SK-N-SH (cell line): ENCODE measurements at regions not wholly inside any gene's neighbourhood (a gene's known extent, or its start where the extent isn't known, plus 50 kb on each side); places are given as distances from the start of the nearest gene placed in this dataset.
"Not testable (repeated sequence)": the region's sequence is repeated elsewhere in the genome, so short reads cannot be mapped to it uniquely, and the experiment has no call there.

Experiments
- CTCF ChIA-PET: fragments of 300-600, 350-600 bp; formaldehyde crosslinking; extraction: SDS; loops from one replicate; lab custom pipeline; 2021; lab: Yijun Ruan, JAX
- POLR2A ChIA-PET: fragments of 350-600 bp; sonication (Branson Sonifier 250); formaldehyde crosslinking; extraction: SDS; loops from one replicate; lab custom pipeline; 2020; ENCODE audit warnings: antibody characterized with exemption, inconsistent platforms; lab: Yijun Ruan, JAX
- DNase-seq: peaks from one replicate; pipeline ENCODE4 v3.0.0; 2012
- H2AFZ ChIP-seq: fragments of 200-600 bp; sonication (generic); 2 replicates; pipeline ENCODE4 v1.8.1; 2016; ENCODE audit warnings: antibody characterized with exemption, mild to moderate bottlenecking, low read depth
- H3F3A ChIP-seq: fragments of 200-600 bp; sonication (generic); replicated peaks from 2 replicates; pipeline ENCODE3; 2016; ENCODE audit warnings: antibody characterized with exemption, mild to moderate bottlenecking; ENCODE audit not compliant: insufficient read depth
- H3K27ac ChIP-seq, 2 experiments: fragments of 200-500 bp in 1 of 2; fragments of 200-600 bp in 1 of 2; sonication (Bioruptor generic) in 1 of 2; sonication (generic), shearing (Covaris generic) in 1 of 2; 2 replicates each; pipeline versions ENCODE4 v1.5.1 to v1.6.1; 2014 to 2016; ENCODE audit warnings: low read depth in 2 of 2, inconsistent platforms in 1 of 2, low read length in 1 of 2, mild to moderate bottlenecking in 1 of 2, mixed read lengths in 1 of 2
- H3K27me3 ChIP-seq: fragments of 200-600 bp; sonication (generic), shearing (Covaris generic); 2 replicates; pipeline ENCODE4 v1.6.1; 2016; ENCODE audit warnings: mixed run types; ENCODE audit not compliant: insufficient read depth
- H3K36me3 ChIP-seq, 2 experiments: fragments of 200-500 bp in 1 of 2; fragments of 200-600 bp in 1 of 2; sonication (Bioruptor generic) in 1 of 2; sonication (generic) in 1 of 2; replicated peaks in 1 of 2; 2 replicates each; pipeline versions ENCODE3 to v1.5.1; 2014 to 2016; ENCODE audit warnings: low read length in 1 of 2, mild to moderate bottlenecking in 1 of 2; ENCODE audit not compliant: insufficient read depth in 2 of 2, control insufficient read depth in 1 of 2
- H3K4me1 ChIP-seq, 2 experiments: fragments of 200-500 bp in 1 of 2; fragments of 200-600 bp in 1 of 2; sonication (Bioruptor generic) in 1 of 2; sonication (generic), shearing (Covaris generic) in 1 of 2; 2 replicates each; pipeline versions ENCODE4 v1.5.1 to v1.6.1; 2014 to 2016; ENCODE audit warnings: low read depth in 1 of 2, low read length in 1 of 2, mixed run types in 1 of 2; ENCODE audit not compliant: insufficient read depth in 2 of 2, control insufficient read depth in 1 of 2
- H3K4me2 ChIP-seq: fragments of 200-600 bp; sonication (generic), shearing (Covaris generic); 2 replicates; pipeline ENCODE4 v1.6.1; 2017; ENCODE audit warnings: mixed run types
- H3K4me3 ChIP-seq, 2 experiments: fragments of 200-500 bp in 1 of 2; fragments of 200-600 bp in 1 of 2; sonication (Bioruptor generic) in 1 of 2; sonication (generic), shearing (Covaris generic) in 1 of 2; 2 replicates each; pipeline versions ENCODE4 v1.5.1 to v1.8.1; 2014 to 2016; ENCODE audit warnings: low read depth in 2 of 2, inconsistent platforms in 1 of 2, low read length in 1 of 2, mild to moderate bottlenecking in 1 of 2, mixed read lengths in 1 of 2, moderate library complexity in 1 of 2
- H3K79me2 ChIP-seq: fragments of 200-600 bp; sonication (generic); 2 replicates; pipeline ENCODE4 v1.8.1; 2017; ENCODE audit warnings: mild to moderate bottlenecking; ENCODE audit not compliant: insufficient read depth
- H3K9ac ChIP-seq: fragments of 200-600 bp; sonication (generic); 2 replicates; pipeline ENCODE4 v1.6.1; 2017; ENCODE audit warnings: mixed run types
- H3K9me2 ChIP-seq: fragments of 200-600 bp; sonication (generic); 2 replicates; pipeline ENCODE4 v1.6.1; 2017; ENCODE audit warnings: mixed run types
- H3K9me3 ChIP-seq: fragments of 200-600 bp; sonication (generic); 2 replicates; pipeline ENCODE4 v1.6.1; 2017; ENCODE audit warnings: mixed run types, mild to moderate bottlenecking, moderate library complexity
- H4K20me1 ChIP-seq: fragments of 200-600 bp; sonication (generic); 2 replicates; pipeline ENCODE4 v1.6.1; 2017; ENCODE audit warnings: mild to moderate bottlenecking, mixed run types; ENCODE audit not compliant: insufficient read depth
- EZH2phosphoT487 ChIP-seq: fragments of 200-600 bp; sonication (generic); IDR thresholded peaks from 2 replicates; pipeline ENCODE4 v1.6.1; 2017; ENCODE audit warnings: low read depth, mixed run types, mild to moderate bottlenecking, antibody characterized with exemption, moderate library complexity, borderline replicate concordance
- FOXM1 ChIP-seq: IDR thresholded peaks from 2 replicates; pipeline ENCODE4 v1.4.0; 2012; ENCODE audit warnings: low read depth, mild to moderate bottlenecking
- GABPA ChIP-seq: IDR thresholded peaks from 2 replicates; pipeline ENCODE4 v1.4.0; 2012; ENCODE audit warnings: low read depth, mild to moderate bottlenecking
- JUND ChIP-seq: IDR thresholded peaks from 2 replicates; pipeline ENCODE4 v1.4.0; 2012
- MEF2A ChIP-seq: IDR thresholded peaks from 2 replicates; pipeline ENCODE4 v1.4.0; 2012; ENCODE audit warnings: low read depth, borderline replicate concordance
- MXI1 ChIP-seq: IDR thresholded peaks from 2 replicates; pipeline ENCODE4 v1.6.1; 2012; ENCODE audit warnings: mild to moderate bottlenecking, low read depth, low read length, improper control_type of control experiment
- NRF1 ChIP-seq: IDR thresholded peaks from 2 replicates; pipeline ENCODE4 v1.6.1; 2012; ENCODE audit warnings: low read depth, mild to moderate bottlenecking, low read length
- RAD21 ChIP-seq: IDR thresholded peaks from 2 replicates; pipeline ENCODE4 v1.6.1; 2012; ENCODE audit warnings: mild to moderate bottlenecking, low read length
- RFX5 ChIP-seq: IDR thresholded peaks from 2 replicates; pipeline ENCODE4 v1.6.1; 2012; ENCODE audit warnings: mild to moderate bottlenecking, improper control_type of control experiment, low read length
- RXRA ChIP-seq: IDR thresholded peaks from 2 replicates; pipeline ENCODE4 v1.4.0; 2012; ENCODE audit warnings: low read depth, mild to moderate bottlenecking, borderline replicate concordance
- SMC3 ChIP-seq: IDR thresholded peaks from 2 replicates; pipeline ENCODE4 v1.6.1; 2012; ENCODE audit warnings: low read depth, low read length, improper control_type of control experiment
- TCF12 ChIP-seq: IDR thresholded peaks from 2 replicates; pipeline ENCODE4 v1.4.0; 2012
- TEAD4 ChIP-seq: IDR thresholded peaks from 2 replicates; pipeline ENCODE4 v1.4.0; 2012; ENCODE audit warnings: mild to moderate bottlenecking, borderline replicate concordance; ENCODE audit not compliant: insufficient read depth
- YY1 ChIP-seq: IDR thresholded peaks from 2 replicates; pipeline ENCODE4 v1.4.0; 2012; ENCODE audit warnings: low read depth, mild to moderate bottlenecking
- WGBS: methylation state at CpG from one replicate; pipeline ENCODE4 v1.1.6; 2017; ENCODE audit warnings: low lambda C conversion rate; 5-methylcytosine and 5-hydroxymethylcytosine counted together
- TF ChIP-seq, protein P1 (sequence below): IDR thresholded peaks from 2 replicates; pipeline ENCODE4 v1.4.0; 2012; ENCODE audit warnings: low read depth, borderline replicate concordance
- TF ChIP-seq, protein P2 (sequence below): fragments of 150-350 bp; IDR thresholded peaks from 2 replicates; pipeline ENCODE4 v1.6.1; 2016; ENCODE audit warnings: mild to moderate bottlenecking, low read depth, low read length
- TF ChIP-seq, protein P3 (sequence below): fragments of 150-350 bp; IDR thresholded peaks from 2 replicates; pipeline ENCODE4 v1.6.1; 2017; ENCODE audit warnings: antibody characterized with exemption, low read length, low read depth, borderline replicate concordance
- TF ChIP-seq, protein P4 (sequence below): IDR thresholded peaks from 2 replicates; pipeline ENCODE4 v1.4.0; 2012; ENCODE audit warnings: low read depth
- TF ChIP-seq, protein P5 (sequence below): IDR thresholded peaks from 2 replicates; pipeline ENCODE4 v1.6.1; 2012; ENCODE audit warnings: mild to moderate bottlenecking, low read depth, low read length, moderate library complexity

DNA sequence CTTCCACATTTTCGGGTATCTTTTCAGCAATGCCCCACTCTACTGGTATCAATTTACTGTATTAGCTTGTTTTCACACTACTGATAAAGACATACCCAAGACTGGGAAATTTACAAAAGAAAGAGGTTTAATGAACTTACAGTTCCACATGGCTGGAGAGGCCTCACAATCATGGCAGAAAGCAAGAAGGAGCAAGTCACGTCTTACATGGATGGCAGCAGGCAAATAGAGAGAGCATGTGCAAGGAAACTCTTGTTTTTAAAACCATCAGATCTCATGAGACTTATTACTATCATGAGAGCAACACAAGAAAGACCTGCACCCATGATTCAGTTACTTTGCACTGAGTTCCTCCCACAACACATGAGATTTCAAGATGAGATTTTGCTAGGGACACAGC, 300.7 kb downstream of the MMUT start:
- H3K27me3 ChIP-seq, H2AFZ ChIP-seq, H3K9me2 ChIP-seq, H3K36me3 ChIP-seq, H3F3A ChIP-seq, H4K20me1 ChIP-seq, H3K4me1 ChIP-seq, POLR2A ChIA-PET, H3K9ac ChIP-seq, H3K27ac ChIP-seq, H3K4me2 ChIP-seq, H3K4me3 ChIP-seq, CTCF ChIA-PET, H3K79me2 ChIP-seq, DNase-seq, H3K9me3 ChIP-seq: not testable (repeated sequence)
- WGBS: 5% methylated on average over 2 of the region's 2 CpGs

DNA sequence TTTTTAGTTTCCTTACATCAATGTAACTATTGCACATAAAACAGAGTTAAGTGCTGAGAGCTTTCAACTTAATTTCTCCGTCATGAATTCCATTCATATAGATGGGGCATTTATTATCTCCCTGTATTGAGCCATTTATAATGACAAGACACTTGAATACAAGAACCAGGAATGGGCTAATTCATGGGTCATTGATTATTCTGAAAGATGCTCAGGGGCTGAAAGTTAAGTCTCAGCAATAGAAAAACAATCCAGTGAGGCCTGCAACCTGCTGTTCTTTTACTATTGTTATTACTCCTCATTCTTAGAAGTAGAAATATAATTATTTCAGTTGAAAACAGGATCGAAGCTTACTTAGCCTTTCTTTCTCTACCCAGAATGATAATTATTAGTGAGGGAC, 307.7 kb downstream of the MMUT start:
- Histone ChIP-seq H3K27ac (no peak overlapping the region), H3K36me3 (no peaks in the 10 kb centered on the region), H3K9ac (no peak overlapping the region), H3K9me2 (no peaks in the 10 kb centered on the region; the same call in 1 of the 2 replicates), H3K27me3 (no peaks in the 10 kb centered on the region), H3K9me3 (no peaks in the 10 kb centered on the region), H3K79me2 (no peaks in the 10 kb centered on the region), H3K4me3 (no peak overlapping the region), H3K4me2 (no peak overlapping the region)
- WGBS: 13% methylated on average over 2 of the region's 2 CpGs
- no peak for DNase-seq
- POLR2A ChIA-PET: no interaction called here
- CTCF ChIA-PET: no interaction called here
- TF ChIP-seq NRF1 (no peak), EZH2phosphoT487 (no peak), RXRA (no peak), TCF12 (no peak), JUND (no peak), FOXM1 (no peak), YY1 (no peak), TEAD4 (no peak), RFX5 (no peak), GABPA (no peak), MEF2A (no peak), SMC3 (no peak), MXI1 (no peak), RAD21 (no peak)
- TF ChIP-seq, protein P1, sequence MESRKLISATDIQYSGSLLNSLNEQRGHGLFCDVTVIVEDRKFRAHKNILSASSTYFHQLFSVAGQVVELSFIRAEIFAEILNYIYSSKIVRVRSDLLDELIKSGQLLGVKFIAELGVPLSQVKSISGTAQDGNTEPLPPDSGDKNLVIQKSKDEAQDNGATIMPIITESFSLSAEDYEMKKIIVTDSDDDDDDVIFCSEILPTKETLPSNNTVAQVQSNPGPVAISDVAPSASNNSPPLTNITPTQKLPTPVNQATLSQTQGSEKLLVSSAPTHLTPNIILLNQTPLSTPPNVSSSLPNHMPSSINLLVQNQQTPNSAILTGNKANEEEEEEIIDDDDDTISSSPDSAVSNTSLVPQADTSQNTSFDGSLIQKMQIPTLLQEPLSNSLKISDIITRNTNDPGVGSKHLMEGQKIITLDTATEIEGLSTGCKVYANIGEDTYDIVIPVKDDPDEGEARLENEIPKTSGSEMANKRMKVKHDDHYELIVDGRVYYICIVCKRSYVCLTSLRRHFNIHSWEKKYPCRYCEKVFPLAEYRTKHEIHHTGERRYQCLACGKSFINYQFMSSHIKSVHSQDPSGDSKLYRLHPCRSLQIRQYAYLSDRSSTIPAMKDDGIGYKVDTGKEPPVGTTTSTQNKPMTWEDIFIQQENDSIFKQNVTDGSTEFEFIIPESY: no peak
- TF ChIP-seq, protein P2, sequence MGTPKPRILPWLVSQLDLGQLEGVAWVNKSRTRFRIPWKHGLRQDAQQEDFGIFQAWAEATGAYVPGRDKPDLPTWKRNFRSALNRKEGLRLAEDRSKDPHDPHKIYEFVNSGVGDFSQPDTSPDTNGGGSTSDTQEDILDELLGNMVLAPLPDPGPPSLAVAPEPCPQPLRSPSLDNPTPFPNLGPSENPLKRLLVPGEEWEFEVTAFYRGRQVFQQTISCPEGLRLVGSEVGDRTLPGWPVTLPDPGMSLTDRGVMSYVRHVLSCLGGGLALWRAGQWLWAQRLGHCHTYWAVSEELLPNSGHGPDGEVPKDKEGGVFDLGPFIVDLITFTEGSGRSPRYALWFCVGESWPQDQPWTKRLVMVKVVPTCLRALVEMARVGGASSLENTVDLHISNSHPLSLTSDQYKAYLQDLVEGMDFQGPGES: no peak
- TF ChIP-seq, protein P3, sequence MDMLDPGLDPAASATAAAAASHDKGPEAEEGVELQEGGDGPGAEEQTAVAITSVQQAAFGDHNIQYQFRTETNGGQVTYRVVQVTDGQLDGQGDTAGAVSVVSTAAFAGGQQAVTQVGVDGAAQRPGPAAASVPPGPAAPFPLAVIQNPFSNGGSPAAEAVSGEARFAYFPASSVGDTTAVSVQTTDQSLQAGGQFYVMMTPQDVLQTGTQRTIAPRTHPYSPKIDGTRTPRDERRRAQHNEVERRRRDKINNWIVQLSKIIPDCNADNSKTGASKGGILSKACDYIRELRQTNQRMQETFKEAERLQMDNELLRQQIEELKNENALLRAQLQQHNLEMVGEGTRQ: no peak
- TF ChIP-seq, protein P4, sequence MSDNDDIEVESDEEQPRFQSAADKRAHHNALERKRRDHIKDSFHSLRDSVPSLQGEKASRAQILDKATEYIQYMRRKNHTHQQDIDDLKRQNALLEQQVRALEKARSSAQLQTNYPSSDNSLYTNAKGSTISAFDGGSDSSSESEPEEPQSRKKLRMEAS: no peak
- TF ChIP-seq, protein P5, sequence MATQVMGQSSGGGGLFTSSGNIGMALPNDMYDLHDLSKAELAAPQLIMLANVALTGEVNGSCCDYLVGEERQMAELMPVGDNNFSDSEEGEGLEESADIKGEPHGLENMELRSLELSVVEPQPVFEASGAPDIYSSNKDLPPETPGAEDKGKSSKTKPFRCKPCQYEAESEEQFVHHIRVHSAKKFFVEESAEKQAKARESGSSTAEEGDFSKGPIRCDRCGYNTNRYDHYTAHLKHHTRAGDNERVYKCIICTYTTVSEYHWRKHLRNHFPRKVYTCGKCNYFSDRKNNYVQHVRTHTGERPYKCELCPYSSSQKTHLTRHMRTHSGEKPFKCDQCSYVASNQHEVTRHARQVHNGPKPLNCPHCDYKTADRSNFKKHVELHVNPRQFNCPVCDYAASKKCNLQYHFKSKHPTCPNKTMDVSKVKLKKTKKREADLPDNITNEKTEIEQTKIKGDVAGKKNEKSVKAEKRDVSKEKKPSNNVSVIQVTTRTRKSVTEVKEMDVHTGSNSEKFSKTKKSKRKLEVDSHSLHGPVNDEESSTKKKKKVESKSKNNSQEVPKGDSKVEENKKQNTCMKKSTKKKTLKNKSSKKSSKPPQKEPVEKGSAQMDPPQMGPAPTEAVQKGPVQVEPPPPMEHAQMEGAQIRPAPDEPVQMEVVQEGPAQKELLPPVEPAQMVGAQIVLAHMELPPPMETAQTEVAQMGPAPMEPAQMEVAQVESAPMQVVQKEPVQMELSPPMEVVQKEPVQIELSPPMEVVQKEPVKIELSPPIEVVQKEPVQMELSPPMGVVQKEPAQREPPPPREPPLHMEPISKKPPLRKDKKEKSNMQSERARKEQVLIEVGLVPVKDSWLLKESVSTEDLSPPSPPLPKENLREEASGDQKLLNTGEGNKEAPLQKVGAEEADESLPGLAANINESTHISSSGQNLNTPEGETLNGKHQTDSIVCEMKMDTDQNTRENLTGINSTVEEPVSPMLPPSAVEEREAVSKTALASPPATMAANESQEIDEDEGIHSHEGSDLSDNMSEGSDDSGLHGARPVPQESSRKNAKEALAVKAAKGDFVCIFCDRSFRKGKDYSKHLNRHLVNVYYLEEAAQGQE: no peak
- TF ChIP-seq, all 33 proteins: peak for 0
- Histone ChIP-seq H4K20me1 (no peaks in the 10 kb centered on the region), H2AFZ (no peak overlapping the region), H3K4me1 (no peaks in the 10 kb centered on the region), H3F3A (no peaks in the 10 kb centered on the region)
